Heart left ventricle (tissue), 16 donors: ENCODE measurements at regions not wholly inside any gene's neighbourhood (a gene's known extent, or its start where the extent isn't known, plus 50 kb on each side); places are given as distances from the start of the nearest gene placed in this dataset.
"Not testable (repeated sequence)": the region's sequence is repeated elsewhere in the genome, so short reads cannot be mapped to it uniquely, and the experiment has no call there.

ENCODE experiments used
- ATAC-seq, 4 donors: fragments of 200-7000 bp; cut with Tn5 transposase; one replicate each; pipeline ENCODE4 v1.9.1; 2020 to 2022; ENCODE audit warnings: moderate library complexity in 4 of 4, mild to moderate bottlenecking in 3 of 4, moderate number of reproducible peaks in 1 of 4
- DNase-seq, 5 donors: peaks; one replicate each; pipeline ENCODE4 v3.0.0-alpha.2; 2020
- H3K27ac ChIP-seq, 12 donors: fragments of 200-600 bp; sonication (generic) in 4 of 12; one replicate each; pipeline versions ENCODE4 v1.5.0 to v1.8.0; 2016 to 2022; ENCODE audit warnings: mild to moderate bottlenecking in 2 of 12
- H3K27me3 ChIP-seq, 9 donors: fragments of 200-600 bp; sonication (generic) in 2 of 9; one replicate each; pipeline versions ENCODE4 v1.5.1 to v1.8.0; 2016 to 2022; ENCODE audit warnings: mild to moderate bottlenecking in 3 of 9
- H3K36me3 ChIP-seq, 9 donors: fragments of 200-600 bp; sonication (generic) in 2 of 9; one replicate each; pipeline versions ENCODE4 v1.5.0 to v1.8.0; 2018 to 2022; ENCODE audit warnings: mild to moderate bottlenecking in 2 of 9
- H3K4me1 ChIP-seq, 12 donors: fragments of 200-600 bp; sonication (generic) in 4 of 12; one replicate each; pipeline versions ENCODE4 v1.5.0 to v1.8.0; 2016 to 2022; ENCODE audit warnings: mild to moderate bottlenecking in 3 of 12
- H3K4me3 ChIP-seq, 12 donors: fragments of 200-600 bp; sonication (generic) in 4 of 12; one replicate each; pipeline versions ENCODE4 v1.5.0 to v1.8.0; 2017 to 2022; ENCODE audit warnings: mild to moderate bottlenecking in 9 of 12, moderate library complexity in 4 of 12
- H3K9me3 ChIP-seq, 12 donors: fragments of 200-600 bp; sonication (generic) in 4 of 12; one replicate each; pipeline versions ENCODE4 v1.5.0 to v1.8.0; 2016 to 2022; ENCODE audit warnings: mild to moderate bottlenecking in 1 of 12
- POLR2A ChIP-seq, 2 donors: fragments of 450-650 bp; IDR thresholded peaks; one replicate each; pipeline ENCODE4 v1.6.1; 2017; ENCODE audit warnings: antibody characterized with exemption in 2 of 2, mild to moderate bottlenecking in 2 of 2, moderate library complexity in 2 of 2
- WGBS, 4 donors: extraction: QIAGEN DNeasy Blood & Tissue Kit in 2 of 4; methylation state at CpG; one replicate each; pipeline versions ENCODE4 v1.1.5 to v1.1.7; 2013 to 2018; 5-methylcytosine and 5-hydroxymethylcytosine counted together
- intact Hi-C, 10 donors: fragments of 100-400 bp; cut with DNase I; formaldehyde crosslinking; loops; one replicate each; pipeline versions ENCODE4 v1.11.1 to v1.14.2; 2022
- TF ChIP-seq, protein P1 (sequence below), 12 donors: fragments of 200-600 bp; sonication (generic) in 4 of 12; IDR thresholded peaks; one replicate each; pipeline versions ENCODE4 v1.5.0 to v1.8.0; 2018 to 2022; ENCODE audit warnings: antibody characterized with exemption in 12 of 12, mild to moderate bottlenecking in 5 of 12
- donor health status: ischemic (EF 13 %, LVEDD 7.1; RV severe dilation, severe dysfunction).
- donor health status: healthy with polysubstance abuse.
- donor health status: DM: no; HTN: yes; CAD: no.
- donor health status: DM: no; HTN: no; CAD: no.
- donor health status: ischemic (EF 25% LVEDD 6.9; RV normal size, moderate dysfunction).
- donor health status: ischemic (EF 25% LVEDD 5.7; RV mildly dilated, moderate dysfunction).
- donor health status: healthy.
- donor health status: DM: yes; HTN: yes; CAD: no.
- donor health status: ischemic (EF 35%, LVEDD 5.7; RV mildly dilated, moderate dysfunction).
- donor health status: nonischemic (EF 11% LVEDD 7.7; RV severe dilation, severe dysfunction).
- donor health status: DM: yes; HTN: yes; CAD: no.
- donor health status: PGD.
- donor health status: ischemic (EF 29% LVEDD 5.4; RV normal size, mild dysfunction).
- donor health status: nonischemic (EF 23%, LVEDD 6.1; RV moderate dilation, normal function).

DNA sequence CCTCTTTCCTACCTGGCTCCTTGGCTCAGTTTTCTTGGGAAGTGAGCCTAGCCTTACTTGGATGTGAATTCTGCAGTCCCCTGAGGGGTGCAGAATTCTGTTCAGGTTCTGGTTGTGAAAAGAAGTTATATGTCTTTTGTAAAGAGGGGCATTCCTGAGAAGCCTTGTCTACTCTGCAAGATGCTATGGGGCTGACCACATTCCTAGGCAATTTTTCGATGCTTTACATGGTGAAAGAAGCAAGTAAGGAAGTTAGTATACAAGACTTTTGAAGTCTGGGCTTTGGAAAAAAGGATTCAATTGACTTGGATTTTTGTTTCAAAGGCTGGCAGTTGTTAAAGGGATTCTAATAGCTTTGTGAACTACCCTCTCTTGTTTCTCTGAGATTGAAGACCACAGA, 167.9 kb upstream of the STMND1 start:
- intact Hi-C loops: no loop called here
- 71 to 93% (median 85%) methylated on average over 1 of the region's 1 CpG for WGBS, 4 donors
- no peak overlapping the region for H3K27ac ChIP-seq
- H3K4me3 ChIP-seq: no peak overlapping the region
- peaks cover 0 to 4% (median 0%) of the 10 kb centered on the region in 9 donors for H3K27me3 ChIP-seq
- no peaks in the 10 kb centered on the region for H3K4me1 ChIP-seq
- no peak for TF ChIP-seq POLR2A (IDR thresholded peaks at IDR 0.05)
- TF ChIP-seq, protein P1, sequence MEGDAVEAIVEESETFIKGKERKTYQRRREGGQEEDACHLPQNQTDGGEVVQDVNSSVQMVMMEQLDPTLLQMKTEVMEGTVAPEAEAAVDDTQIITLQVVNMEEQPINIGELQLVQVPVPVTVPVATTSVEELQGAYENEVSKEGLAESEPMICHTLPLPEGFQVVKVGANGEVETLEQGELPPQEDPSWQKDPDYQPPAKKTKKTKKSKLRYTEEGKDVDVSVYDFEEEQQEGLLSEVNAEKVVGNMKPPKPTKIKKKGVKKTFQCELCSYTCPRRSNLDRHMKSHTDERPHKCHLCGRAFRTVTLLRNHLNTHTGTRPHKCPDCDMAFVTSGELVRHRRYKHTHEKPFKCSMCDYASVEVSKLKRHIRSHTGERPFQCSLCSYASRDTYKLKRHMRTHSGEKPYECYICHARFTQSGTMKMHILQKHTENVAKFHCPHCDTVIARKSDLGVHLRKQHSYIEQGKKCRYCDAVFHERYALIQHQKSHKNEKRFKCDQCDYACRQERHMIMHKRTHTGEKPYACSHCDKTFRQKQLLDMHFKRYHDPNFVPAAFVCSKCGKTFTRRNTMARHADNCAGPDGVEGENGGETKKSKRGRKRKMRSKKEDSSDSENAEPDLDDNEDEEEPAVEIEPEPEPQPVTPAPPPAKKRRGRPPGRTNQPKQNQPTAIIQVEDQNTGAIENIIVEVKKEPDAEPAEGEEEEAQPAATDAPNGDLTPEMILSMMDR (IDR thresholded peaks at IDR 0.05): no peak
- DNase-seq (no peak), ATAC-seq (no peak)
- H3K36me3 ChIP-seq: no peaks in the 10 kb centered on the region
- H3K9me3 ChIP-seq: peaks cover 0 to 3% (median 0%) of the 10 kb centered on the region in 12 donors

DNA sequence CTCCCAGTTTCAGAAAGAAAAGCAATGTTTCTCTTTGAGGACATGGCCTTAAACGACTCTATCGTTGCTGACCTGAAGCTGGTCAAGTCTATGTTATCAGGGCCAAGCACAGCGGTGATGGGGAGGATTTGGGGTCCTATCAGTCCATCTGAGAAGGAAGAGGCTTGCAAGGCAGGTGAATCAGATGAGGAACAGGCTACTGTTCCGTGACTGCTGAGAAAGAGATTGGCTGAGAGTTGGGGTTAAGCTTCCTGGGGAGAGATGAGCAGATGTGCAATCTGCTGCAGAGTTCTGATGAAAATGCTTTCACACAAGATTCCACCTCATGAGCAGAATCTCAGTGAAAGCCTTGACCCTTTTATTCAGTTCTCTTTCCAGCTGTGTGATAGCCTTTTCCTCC, 168.3 kb upstream of the STMND1 start:
- 73 to 80% (median 76%) methylated on average over 4 of the region's 4 CpGs for WGBS, 4 donors
- no peak overlapping the region for H3K4me3 ChIP-seq
- peaks cover 0 to 3% (median 0%) of the 10 kb centered on the region in 12 donors for H3K9me3 ChIP-seq
- H3K36me3 ChIP-seq: no peaks in the 10 kb centered on the region
- H3K27me3 ChIP-seq: peaks cover 0 to 4% (median 0%) of the 10 kb centered on the region in 9 donors
- H3K27ac ChIP-seq: no peak overlapping the region
- TF ChIP-seq, protein P1 (IDR thresholded peaks at IDR 0.05): no peak
- TF ChIP-seq POLR2A (IDR thresholded peaks at IDR 0.05): no peak
- H3K4me1 ChIP-seq: no peaks in the 10 kb centered on the region
- DNase-seq (no peak), ATAC-seq (no peak)
- intact Hi-C loops: no loop called here

DNA sequence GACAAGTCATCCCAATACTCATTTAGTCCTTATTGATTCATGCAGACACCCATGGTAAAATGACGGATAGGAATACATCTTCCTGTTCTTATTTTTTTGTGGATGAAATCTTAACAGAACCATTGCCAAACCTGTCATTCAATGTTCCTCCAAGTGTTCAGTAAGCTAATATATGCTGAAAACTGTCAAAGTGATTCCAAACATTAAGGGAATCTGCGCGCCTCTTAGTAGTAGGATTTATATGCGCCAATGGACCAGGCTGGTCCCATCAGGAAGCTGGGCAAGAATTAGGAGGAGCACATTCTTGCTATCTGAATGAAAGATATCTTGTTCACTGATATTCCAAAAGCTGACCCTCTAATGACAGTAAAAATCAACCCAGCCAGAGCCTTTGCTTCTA, 168.9 kb upstream of the STMND1 start:
- no peak overlapping the region for H3K27ac ChIP-seq
- no peak overlapping the region for H3K4me3 ChIP-seq
- H3K27me3 ChIP-seq: peaks cover 0 to 4% (median 0%) of the 10 kb centered on the region in 9 donors
- H3K9me3 ChIP-seq: peaks cover 0 to 3% (median 0%) of the 10 kb centered on the region in 12 donors
- no peaks in the 10 kb centered on the region for H3K36me3 ChIP-seq
- no peak for ATAC-seq
- H3K4me1 ChIP-seq: no peaks in the 10 kb centered on the region
- TF ChIP-seq, protein P1 (IDR thresholded peaks at IDR 0.05): no peak
- no peak for TF ChIP-seq POLR2A (IDR thresholded peaks at IDR 0.05)
- DNase-seq: no peak
- intact Hi-C loops: no loop called here
- WGBS, 4 donors: 94 to 96% (median 95%) methylated on average over 4 of the region's 4 CpGs

DNA sequence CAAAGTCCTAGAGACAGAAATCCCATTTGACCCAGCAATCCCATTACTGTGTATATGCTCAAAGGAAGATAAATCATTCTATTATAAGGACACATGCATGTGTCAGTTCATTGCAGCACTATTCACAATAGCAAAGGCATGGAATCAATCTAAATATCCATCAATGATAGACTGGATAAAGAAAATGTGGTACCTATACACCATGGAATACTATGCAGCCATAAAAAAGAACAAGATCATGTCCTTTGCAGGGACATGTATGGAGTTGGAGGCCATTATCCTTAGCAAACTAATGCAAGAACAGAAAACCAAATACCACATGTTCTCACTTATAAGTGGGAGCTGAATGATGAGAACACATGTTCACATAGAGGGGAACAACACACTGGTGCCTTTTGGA, 169.8 kb upstream of the ATXN1 start:
- not testable (repeated sequence) for H3K4me3 ChIP-seq

DNA sequence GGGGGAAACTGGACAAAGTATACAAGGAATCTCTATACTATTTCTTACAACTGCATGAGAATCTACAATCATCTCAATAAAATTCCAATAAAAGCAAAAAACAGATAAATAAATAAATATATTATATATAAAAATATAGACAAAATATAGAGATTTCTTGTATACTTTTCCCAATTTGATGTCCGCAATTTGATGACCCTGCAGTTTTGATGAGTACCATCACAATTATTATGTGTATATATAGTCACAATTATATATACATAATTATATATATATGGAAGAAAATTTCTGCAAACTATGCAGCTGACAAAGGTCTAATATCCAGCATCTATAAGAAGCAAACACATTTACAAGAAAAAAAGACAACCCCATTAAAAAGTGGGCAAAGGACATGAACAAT, 169.2 kb upstream of the ATXN1 start:
- no peak for DNase-seq
- H3K9me3 ChIP-seq: peaks cover 0 to 3% (median 0%) of the 10 kb centered on the region in 12 donors
- H3K4me3 ChIP-seq: no peak overlapping the region
- no peaks in the 10 kb centered on the region for H3K4me1 ChIP-seq
- TF ChIP-seq, protein P1 (IDR thresholded peaks at IDR 0.05): no peak
- no peak for TF ChIP-seq POLR2A (IDR thresholded peaks at IDR 0.05)
- WGBS, 4 donors: 49 to 96% (median 94%) methylated on average over 1 of the region's 1 CpG
- no peak overlapping the region for H3K27ac ChIP-seq
- no peak for ATAC-seq
- no peaks in the 10 kb centered on the region for H3K36me3 ChIP-seq
- intact Hi-C loops: no loop called here
- H3K27me3 ChIP-seq: peaks cover 0 to 4% (median 0%) of the 10 kb centered on the region in 9 donors

More for the DNA sequence above, 169.8 kb upstream of the ATXN1 start:
- ATAC-seq, DNase-seq, H3K36me3 ChIP-seq, H3K4me1 ChIP-seq, H3K27ac ChIP-seq, intact Hi-C loops, H3K9me3 ChIP-seq, H3K27me3 ChIP-seq: not testable (repeated sequence)
